CD8-positive, alpha-beta memory T cell (primary cell): ENCODE measurements at regions not wholly inside any gene's neighbourhood (a gene's known extent, or its start where the extent isn't known, plus 50 kb on each side); places are given as distances from the start of the nearest gene placed in this dataset.
"Not testable (repeated sequence)": the region's sequence is repeated elsewhere in the genome, so short reads cannot be mapped to it uniquely, and the experiment has no call there.

Experiments
- CTCF ChIA-PET: fragments of 350-600 bp; sonication (Branson Sonifier 250); formaldehyde crosslinking; loops from one replicate; lab custom pipeline; 2021; ENCODE audit warnings: antibody characterized with exemption; lab: Charles Lee
- POLR2A ChIA-PET: fragments of 350-600 bp; sonication (Branson Sonifier 250); formaldehyde crosslinking; loops from one replicate; lab custom pipeline; 2021; ENCODE audit warnings: antibody characterized with exemption; lab: Charles Lee
- DNase-seq, 5 donors: peaks; one replicate each; pipeline versions ENCODE4 v3.0.0 to v3.0.0-alpha.2; 2020 to 2022; ENCODE audit warnings: mixed read lengths in 1 of 5
- H3K27ac ChIP-seq: one replicate; pipeline ENCODE4 v1.7.0; 2013; ENCODE audit warnings: low read depth, mild to moderate bottlenecking, low read length, moderate library complexity
- H3K27me3 ChIP-seq: 2 replicates; pipeline ENCODE4 v1.7.0; 2013; ENCODE audit warnings: low read length, mild to moderate bottlenecking; ENCODE audit not compliant: insufficient read depth, poor library complexity, severe bottlenecking
- H3K36me3 ChIP-seq: 2 replicates; pipeline ENCODE4 v1.7.0; 2013; ENCODE audit warnings: mild to moderate bottlenecking, low read length, moderate library complexity; ENCODE audit not compliant: insufficient read depth
- H3K4me1 ChIP-seq: 2 replicates; pipeline ENCODE4 v1.7.0; 2013; ENCODE audit warnings: mild to moderate bottlenecking, low read length, moderate library complexity; ENCODE audit not compliant: insufficient read depth
- H3K4me3 ChIP-seq: 2 replicates; pipeline ENCODE4 v1.7.0; 2013; ENCODE audit warnings: mild to moderate bottlenecking, low read length
- H3K9me3 ChIP-seq: 2 replicates; pipeline ENCODE4 v1.7.0; 2013; ENCODE audit warnings: mild to moderate bottlenecking, low read length
- H3K27ac Mint-ChIP-seq, 8 donors: one replicate each; pipeline ENCODE4 v1.8.0; 2020 to 2021; ENCODE audit warnings: mixed read lengths in 8 of 8, mild to moderate bottlenecking in 6 of 8, inconsistent platforms in 3 of 8, moderate library complexity in 3 of 8
- H3K27me3 Mint-ChIP-seq, 2 donors: one replicate each; pipeline ENCODE4 v1.8.0; 2020 to 2021; ENCODE audit warnings: mixed read lengths in 2 of 2, mild to moderate bottlenecking in 1 of 2, moderate library complexity in 1 of 2
- H3K36me3 Mint-ChIP-seq, 3 donors: one replicate each; pipeline ENCODE4 v1.8.0; 2020 to 2021; ENCODE audit warnings: mixed read lengths in 3 of 3, inconsistent platforms in 1 of 3, mild to moderate bottlenecking in 1 of 3
- H3K4me1 Mint-ChIP-seq, 3 donors: one replicate each; pipeline ENCODE4 v1.8.0; 2020 to 2021; ENCODE audit warnings: mixed read lengths in 3 of 3, inconsistent platforms in 1 of 3, mild to moderate bottlenecking in 1 of 3
- H3K4me3 Mint-ChIP-seq, 7 donors: one replicate each; pipeline ENCODE4 v1.8.0; 2020 to 2021; ENCODE audit warnings: mixed read lengths in 7 of 7, mild to moderate bottlenecking in 6 of 7, moderate library complexity in 4 of 7, inconsistent platforms in 2 of 7
- H3K9me3 Mint-ChIP-seq, 5 donors: one replicate each; pipeline ENCODE4 v1.8.0; 2020 to 2022; ENCODE audit warnings: mixed read lengths in 5 of 5, mild to moderate bottlenecking in 3 of 5, moderate library complexity in 2 of 5, inconsistent platforms in 1 of 5

DNA sequence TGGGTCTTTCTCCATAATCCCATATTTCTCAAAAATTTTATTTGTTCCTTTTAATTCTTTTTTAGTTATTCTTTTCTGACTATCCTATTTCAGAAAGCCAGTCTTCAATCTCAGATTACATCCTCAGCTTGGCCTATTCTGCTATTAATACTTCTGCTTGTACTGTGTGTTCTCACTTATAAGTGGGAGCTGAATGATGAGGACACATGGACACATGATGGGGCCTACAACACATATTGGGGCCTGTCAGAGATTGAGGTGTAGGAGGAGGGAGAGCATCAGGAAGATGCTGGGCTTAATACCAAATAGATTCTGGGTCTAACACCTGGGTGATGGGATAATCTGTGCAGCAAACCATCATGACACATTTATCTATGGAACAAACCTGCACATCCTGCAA lies 82.3 kb downstream of the MAGEE1 start:
- CTCF ChIA-PET = no interaction called here
- Histone ChIP-seq H3K4me1 (no peaks in the 10 kb centered on the region), H3K27me3 (no peaks in the 10 kb centered on the region), H3K36me3 (no peaks in the 10 kb centered on the region), H3K27ac (no peak overlapping the region), H3K9me3 (no peaks in the 10 kb centered on the region), H3K4me3 (no peak overlapping the region)
- Mint-ChIP-seq H3K27ac (no peak overlapping the region), H3K4me1 (no peaks in the 10 kb centered on the region), H3K9me3 (peaks cover 0 to 10% (median 5%) of the 10 kb centered on the region in 5 donors), H3K27me3 (peaks cover 0 to 6% of the 10 kb centered on the region in 2 donors), H3K36me3 (peaks cover 0 to 20% (median 0%) of the 10 kb centered on the region in 3 donors), H3K4me3 (no peak overlapping the region)
- POLR2A ChIA-PET = no interaction called here
- DNase-seq = no peak

DNA sequence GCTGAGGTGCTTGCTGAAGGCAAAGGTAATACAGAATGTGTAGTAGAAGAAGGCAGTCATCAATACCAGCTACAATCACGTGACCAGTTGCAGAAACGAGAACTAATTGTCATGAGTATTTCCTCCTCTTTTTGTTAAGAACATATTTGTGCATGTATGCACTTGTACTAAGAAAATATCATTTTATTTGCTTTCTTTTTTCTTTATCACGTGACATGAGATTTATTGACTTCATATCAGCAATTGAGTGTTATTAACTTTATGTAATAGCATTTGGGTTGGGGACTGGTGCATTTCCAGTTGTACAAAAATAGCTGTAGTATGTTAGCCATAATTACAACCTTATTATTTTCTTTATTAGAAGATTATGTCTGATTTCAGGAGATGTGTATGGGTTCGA lies 90.0 kb downstream of the MAGEE1 start:
- H3K4me3 Mint-ChIP-seq = no peak overlapping the region
- ChIA-PET POLR2A (no interaction called here), CTCF (no interaction called here)
- H3K4me1 Mint-ChIP-seq = no peaks in the 10 kb centered on the region
- peaks cover 0 to 14% (median 0%) of the 10 kb centered on the region in 5 donors for H3K9me3 Mint-ChIP-seq
- Histone ChIP-seq H3K36me3 (no peaks in the 10 kb centered on the region), H3K27ac (no peak overlapping the region), H3K4me1 (no peaks in the 10 kb centered on the region), H3K27me3 (no peaks in the 10 kb centered on the region), H3K4me3 (no peak overlapping the region), H3K9me3 (no peaks in the 10 kb centered on the region)
- no peaks in the 10 kb centered on the region for H3K36me3 Mint-ChIP-seq
- H3K27me3 Mint-ChIP-seq = peaks cover 0 to 6% of the 10 kb centered on the region in 2 donors
- no peak overlapping the region for H3K27ac Mint-ChIP-seq
- DNase-seq = no peak

DNA sequence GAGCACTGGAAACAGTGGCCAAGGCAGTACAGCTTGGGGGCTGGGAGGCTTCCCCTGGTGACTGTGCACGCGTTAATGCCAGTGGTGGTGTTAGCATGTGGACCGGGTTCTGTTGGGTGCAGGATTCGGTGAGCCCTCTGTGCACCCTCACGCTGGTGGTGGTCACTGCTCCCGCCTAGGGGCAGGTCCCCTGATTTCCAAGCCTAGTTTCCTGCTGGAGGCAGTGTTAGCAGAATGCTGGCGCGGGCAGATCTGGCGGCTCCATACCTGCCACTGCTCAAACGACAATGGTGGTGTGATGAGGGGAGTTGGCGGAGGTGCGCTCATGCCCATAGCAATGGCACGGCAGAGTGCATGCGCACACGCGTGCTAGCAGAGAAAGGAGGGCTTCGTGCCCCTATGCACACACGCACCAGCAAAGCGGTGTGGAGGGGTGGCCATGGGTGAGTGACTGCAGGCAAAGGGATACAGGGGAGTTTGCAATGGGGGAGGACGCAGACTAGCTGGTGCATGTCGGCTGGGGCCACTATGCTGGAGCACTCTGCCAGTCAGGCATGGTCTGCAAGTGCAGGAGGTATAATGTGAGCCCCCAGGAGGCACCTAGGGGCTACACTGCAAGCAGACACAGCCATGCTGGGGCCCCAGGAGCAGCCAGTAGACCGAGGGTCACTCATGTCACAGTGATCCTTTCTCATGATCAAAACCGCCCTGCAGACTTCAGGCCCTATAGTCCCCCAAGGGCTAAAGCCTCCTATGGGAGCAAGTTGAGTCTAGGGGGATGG lies 93.0 kb downstream of the MAGEE1 start:
- no peak for DNase-seq
- Mint-ChIP-seq H3K27me3 (peaks cover 0 to 11% of the 10 kb centered on the region in 2 donors), H3K27ac (no peak overlapping the region), H3K36me3 (no peaks in the 10 kb centered on the region), H3K4me1 (no peaks in the 10 kb centered on the region), H3K9me3 (peaks cover 0 to 18% (median 3%) of the 10 kb centered on the region in 5 donors), H3K4me3 (no peak overlapping the region)
- ChIA-PET POLR2A (no interaction called here), CTCF (no interaction called here)
- Histone ChIP-seq H3K4me1 (no peaks in the 10 kb centered on the region), H3K27me3 (no peaks in the 10 kb centered on the region), H3K9me3 (no peaks in the 10 kb centered on the region), H3K36me3 (no peaks in the 10 kb centered on the region), H3K27ac (no peak overlapping the region), H3K4me3 (no peak overlapping the region)

DNA sequence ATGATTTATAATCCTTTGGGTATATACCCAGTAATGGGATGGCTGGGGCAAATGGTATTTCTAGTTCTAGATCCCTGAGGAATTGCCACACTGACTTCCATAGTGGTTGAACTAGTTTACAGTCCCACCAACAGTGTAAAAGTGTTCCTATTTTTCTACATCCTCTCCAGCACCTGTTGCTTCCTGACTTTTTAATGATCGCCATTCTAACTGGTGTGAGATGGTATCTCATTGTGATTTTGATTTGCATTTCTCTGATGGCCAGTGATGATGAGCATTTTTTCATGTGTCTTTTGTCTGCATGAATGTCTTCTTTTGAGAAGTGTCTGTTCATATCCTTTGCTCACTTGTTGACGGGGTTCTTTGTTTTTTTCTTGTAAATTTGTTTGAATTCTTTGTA lies 108.2 kb downstream of the MAGEE1 start:
- H3K36me3 ChIP-seq, POLR2A ChIA-PET, CTCF ChIA-PET, H3K4me1 Mint-ChIP-seq, H3K27me3 ChIP-seq, H3K4me3 Mint-ChIP-seq, H3K36me3 Mint-ChIP-seq, H3K4me3 ChIP-seq, H3K27me3 Mint-ChIP-seq, H3K4me1 ChIP-seq, DNase-seq, H3K27ac ChIP-seq, H3K9me3 ChIP-seq, H3K27ac Mint-ChIP-seq: not testable (repeated sequence)
- peaks cover 0 to 13% (median 9%) of the 10 kb centered on the region in 5 donors for H3K9me3 Mint-ChIP-seq

DNA sequence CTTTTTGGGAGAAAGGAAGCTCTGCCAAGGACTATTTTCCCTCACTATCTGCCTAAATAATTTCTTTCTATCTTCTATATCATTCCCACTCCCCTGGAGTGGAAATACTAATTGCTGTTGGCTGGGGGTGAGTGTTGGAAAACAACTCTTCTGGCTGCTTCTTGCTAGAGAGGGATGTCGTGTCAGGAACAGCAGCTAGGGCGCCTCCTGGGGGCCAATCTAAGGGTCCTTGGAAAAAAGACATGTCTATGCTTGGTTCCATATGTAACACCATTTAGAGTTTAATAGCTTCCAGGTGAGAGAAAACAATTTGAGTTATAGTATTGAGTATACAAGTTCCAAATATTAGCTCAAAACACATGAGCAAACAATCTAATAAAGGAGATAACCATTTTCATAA lies 111.3 kb downstream of the MAGEE1 start:
- CTCF ChIA-PET = no interaction called here
- Mint-ChIP-seq H3K9me3 (peaks cover 0 to 5% (median 1%) of the 10 kb centered on the region in 5 donors), H3K27me3 (peaks cover 0 to 1% of the 10 kb centered on the region in 2 donors), H3K4me3 (no peak overlapping the region), H3K27ac (no peak overlapping the region), H3K36me3 (no peaks in the 10 kb centered on the region), H3K4me1 (no peaks in the 10 kb centered on the region)
- DNase-seq = no peak
- Histone ChIP-seq H3K36me3 (no peaks in the 10 kb centered on the region), H3K4me1 (no peaks in the 10 kb centered on the region), H3K4me3 (no peak overlapping the region), H3K27ac (no peak overlapping the region), H3K9me3 (no peaks in the 10 kb centered on the region), H3K27me3 (no peaks in the 10 kb centered on the region)
- POLR2A ChIA-PET = no interaction called here

DNA sequence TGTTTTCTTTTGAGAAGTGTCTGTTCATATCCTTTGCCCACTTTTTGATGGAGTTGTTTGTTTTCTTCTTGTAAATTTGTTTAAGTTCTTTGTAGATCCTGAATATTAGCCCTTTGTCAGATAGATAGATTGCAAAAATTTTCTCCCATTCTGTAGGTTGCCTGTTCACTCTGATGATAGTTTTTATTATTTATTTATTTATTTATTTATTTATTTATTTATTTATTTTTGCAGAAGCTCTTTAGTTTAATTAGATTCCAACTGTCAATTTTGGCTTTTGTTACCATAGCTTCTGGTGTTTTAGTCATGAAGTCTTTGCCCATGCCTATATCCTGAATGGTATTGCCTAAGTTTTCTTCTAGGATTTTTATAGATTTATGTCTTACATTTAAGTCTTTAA lies 115.9 kb downstream of the MAGEE1 start:
- H3K36me3 Mint-ChIP-seq, H3K27ac Mint-ChIP-seq, H3K27me3 ChIP-seq, H3K36me3 ChIP-seq, CTCF ChIA-PET, H3K9me3 ChIP-seq, H3K4me3 ChIP-seq, H3K27me3 Mint-ChIP-seq, H3K4me3 Mint-ChIP-seq, POLR2A ChIA-PET, H3K4me1 ChIP-seq, H3K27ac ChIP-seq, DNase-seq, H3K4me1 Mint-ChIP-seq: not testable (repeated sequence)
- H3K9me3 Mint-ChIP-seq = peaks cover 0 to 13% (median 6%) of the 10 kb centered on the region in 5 donors

DNA sequence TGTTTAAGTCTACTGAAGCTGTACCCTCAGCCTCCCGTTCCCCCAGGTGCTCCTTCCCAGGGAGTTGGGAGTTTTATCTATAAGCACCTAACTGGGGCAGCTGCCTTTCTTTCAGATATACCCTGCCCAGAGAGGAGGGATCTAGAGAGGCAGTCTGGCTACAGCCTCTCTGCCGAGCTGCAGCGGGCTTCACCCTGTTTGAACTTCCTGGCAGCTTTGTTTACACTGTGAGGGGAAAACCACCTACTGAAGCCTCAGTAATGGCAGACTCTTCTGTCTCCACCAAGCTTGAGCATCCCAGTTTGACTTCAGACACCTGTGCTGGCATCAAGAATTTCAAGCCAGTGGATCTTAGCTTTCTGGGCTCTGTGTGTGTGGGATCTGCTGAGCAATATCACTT lies 122.5 kb downstream of the MAGEE1 start:
- CTCF ChIA-PET = no interaction called here

DNA sequence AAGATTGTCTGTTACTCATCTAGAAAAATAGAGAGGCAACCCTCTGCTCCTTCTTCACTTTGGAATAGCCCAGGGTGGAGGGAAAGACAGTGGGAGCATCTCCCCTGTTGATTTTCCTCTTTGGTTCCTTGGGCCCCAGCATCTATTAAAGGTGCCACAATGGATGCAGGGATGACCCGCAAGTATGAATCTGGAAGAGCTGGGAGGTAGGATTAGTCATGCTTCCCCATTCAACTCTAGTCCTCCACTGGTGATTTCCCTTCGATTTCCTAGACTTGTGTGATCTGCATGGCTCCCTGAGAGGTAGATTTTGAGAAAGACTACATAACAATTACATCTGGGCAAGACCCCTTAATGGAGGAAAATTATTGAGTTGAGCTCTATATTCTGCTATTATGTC lies 127.8 kb downstream of the MAGEE1 start:
- Mint-ChIP-seq H3K4me1 (no peaks in the 10 kb centered on the region), H3K4me3 (no peak overlapping the region), H3K27me3 (peaks cover 0 to 3% of the 10 kb centered on the region in 2 donors), H3K27ac (no peak overlapping the region), H3K9me3 (peaks cover 0 to 52% (median 32%) of the 10 kb centered on the region in 5 donors), H3K36me3 (peaks cover 0 to 12% (median 0%) of the 10 kb centered on the region in 3 donors)
- Histone ChIP-seq H3K27me3 (no peaks in the 10 kb centered on the region), H3K36me3 (no peaks in the 10 kb centered on the region), H3K4me1 (no peaks in the 10 kb centered on the region), H3K27ac (no peak overlapping the region), H3K4me3 (no peak overlapping the region), H3K9me3 (peaks cover 3% of the 10 kb centered on the region)
- DNase-seq = no peak
- CTCF ChIA-PET = no interaction called here
- POLR2A ChIA-PET = no interaction called here

More for the DNA sequence above, 122.5 kb downstream of the MAGEE1 start:
- POLR2A ChIA-PET = no interaction called here
- H3K27ac ChIP-seq = no peak overlapping the region
- DNase-seq = no peak
- H3K4me3 ChIP-seq = no peak overlapping the region
- Mint-ChIP-seq H3K4me3 (no peak overlapping the region), H3K27ac (no peak overlapping the region), H3K4me1 (no peaks in the 10 kb centered on the region), H3K9me3 (peaks cover 0 to 37% (median 16%) of the 10 kb centered on the region in 5 donors), H3K36me3 (peaks cover 0 to 4% (median 0%) of the 10 kb centered on the region in 3 donors), H3K27me3 (peaks cover 0 to 6% of the 10 kb centered on the region in 2 donors)
- no peaks in the 10 kb centered on the region for H3K27me3 ChIP-seq
- no peaks in the 10 kb centered on the region for H3K36me3 ChIP-seq
- H3K9me3 ChIP-seq = peaks cover 1% of the 10 kb centered on the region
- H3K4me1 ChIP-seq = no peaks in the 10 kb centered on the region
